Astrocyte of the cerebellum (primary cell): ENCODE measurements at regions not wholly inside any gene's neighbourhood (a gene's known extent, or its start where the extent isn't known, plus 50 kb on each side); places are given as distances from the start of the nearest gene placed in this dataset.

ENCODE experiments used
- DNase-seq: peaks from one replicate; pipeline ENCODE4 v3.0.0-alpha.2; 2011; ENCODE audit warnings: low read depth
- H3K4me3 ChIP-seq: 2 replicates; pipeline ENCODE4 v1.5.1; 2011; ENCODE audit warnings: mild to moderate bottlenecking, low read depth, low read length, moderate library complexity
- CTCF ChIP-seq: IDR thresholded peaks from 2 replicates; pipeline ENCODE4 v1.5.1; 2012; ENCODE audit warnings: low read length, low read depth, moderate library complexity, mild to moderate bottlenecking; ENCODE audit errors: missing control alignments
- in situ Hi-C: cut with HindIII; loops from 2 replicates; pipeline ENCODE4 v1.10.0; 2017; ENCODE audit warnings: low sequenced_read_pairs

DNA sequence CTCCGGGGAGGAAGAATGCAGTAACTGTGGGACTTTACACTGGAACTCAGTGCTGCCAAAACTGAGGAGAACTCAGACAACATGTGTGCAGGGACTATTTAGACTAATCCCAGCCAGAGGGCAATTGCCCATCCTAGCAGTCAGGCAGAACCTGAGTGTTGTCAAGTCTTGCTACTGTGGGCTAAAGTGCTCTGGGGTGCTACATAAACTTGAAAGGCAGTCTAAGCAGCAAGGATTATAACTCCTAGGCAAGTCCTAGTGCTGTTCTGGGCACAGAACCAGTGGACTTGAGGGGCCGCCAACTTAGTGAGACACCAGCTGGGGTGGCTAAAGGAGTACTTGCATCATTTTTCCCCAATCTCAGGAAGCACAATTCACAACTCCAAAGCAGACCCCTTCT, 363.8 kb upstream of the PTCHD4 start:
- DNase-seq, result no peak
- TF ChIP-seq CTCF, result no peak
- in situ Hi-C loops, result no loop called here
- H3K4me3 ChIP-seq, result no peak overlapping the region

GRCh38 chr6:48474136-48474535, 363.1 kb upstream of the PTCHD4 start:
- H3K4me3 ChIP-seq, result no peak overlapping the region
- in situ Hi-C loops, result no loop called here
- TF ChIP-seq CTCF, result no peak
- DNase-seq, result no peak

- no peak overlapping the region for H3K4me3 ChIP-seq
- in situ Hi-C loops, result no loop called here
- no peak for TF ChIP-seq CTCF
- DNase-seq, result no peak
Measured at GRCh38 chr6:48472535-48472934, 361.5 kb upstream of the PTCHD4 start.

GRCh38 chr6:48472091-48472490, 361.1 kb upstream of the PTCHD4 start:
- no peak for DNase-seq
- no peak overlapping the region for H3K4me3 ChIP-seq
- no peak for TF ChIP-seq CTCF
- in situ Hi-C loops, result no loop called here

DNA sequence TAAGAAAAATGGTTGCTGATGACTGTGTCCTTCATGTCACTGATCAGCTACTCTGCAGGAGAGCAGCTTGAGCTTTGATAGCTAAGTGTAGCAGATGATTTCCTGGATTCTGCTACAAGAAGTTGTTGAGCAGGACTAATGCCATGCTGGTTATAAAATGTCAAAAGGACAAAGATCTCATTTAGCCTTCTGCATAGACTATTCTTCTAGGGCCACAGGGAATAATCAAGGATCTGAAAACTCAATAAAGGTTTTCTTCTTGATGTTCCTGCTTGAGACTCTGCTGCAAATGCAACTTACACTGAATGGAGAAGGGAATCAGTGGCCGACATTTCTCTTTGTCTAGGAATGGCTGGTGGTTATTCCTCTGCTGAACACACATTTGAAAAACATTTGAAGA, 360.3 kb upstream of the PTCHD4 start:
- no peak for TF ChIP-seq CTCF
- no peak overlapping the region for H3K4me3 ChIP-seq
- in situ Hi-C loops, result no loop called here
- DNase-seq, result no peak

DNA sequence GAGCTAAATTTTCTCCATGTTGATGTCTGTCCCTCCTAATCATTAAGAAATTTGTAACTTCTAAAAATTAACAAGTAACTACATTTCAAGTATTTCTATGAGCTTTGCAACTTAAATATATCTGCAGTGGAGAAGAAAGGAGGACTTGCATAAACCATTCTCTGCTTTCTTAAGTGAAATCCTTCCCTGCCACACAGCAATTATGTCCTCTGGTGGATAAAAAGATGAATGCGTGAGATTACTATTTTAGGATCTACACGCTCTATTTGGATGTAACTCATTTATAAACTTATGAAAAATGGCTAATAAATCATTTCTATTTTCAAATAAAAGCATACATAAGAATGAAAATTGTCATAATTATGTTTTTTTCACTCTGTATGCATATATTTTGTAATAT, 338.0 kb upstream of the PTCHD4 start:
- H3K4me3 ChIP-seq, result no peak overlapping the region
- peak; percentile 26 for TF ChIP-seq CTCF
- peak; percentile 12 for DNase-seq
- in situ Hi-C loops, result no loop called here

DNA sequence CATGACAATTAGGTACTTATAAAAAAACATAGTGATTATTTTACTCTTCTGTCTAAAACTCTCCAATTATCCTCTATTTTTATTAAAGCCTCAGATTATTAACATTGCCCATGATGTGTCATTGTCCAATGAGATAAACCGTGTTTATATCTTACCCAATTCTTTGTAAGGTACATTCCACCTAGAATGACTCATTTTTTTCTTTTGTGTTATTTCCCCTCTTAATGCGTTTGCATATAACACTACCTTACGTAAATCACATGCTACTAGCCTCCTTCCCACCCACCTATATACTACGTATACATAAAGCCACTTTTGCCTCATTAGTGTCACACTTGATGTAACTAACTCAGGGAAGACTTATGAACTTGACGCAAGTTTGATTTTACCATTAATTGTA, 336.3 kb upstream of the PTCHD4 start:
- no peak overlapping the region for H3K4me3 ChIP-seq
- in situ Hi-C loops, result no loop called here
- no peak for DNase-seq
- TF ChIP-seq CTCF, result no peak
